Activated CD4-positive, alpha-beta T cell treated with anti-CD3 and anti-CD28 coated beads for 24 hours (primary cell): ENCODE measurements at regions not wholly inside any gene's neighbourhood (a gene's known extent, or its start where the extent isn't known, plus 50 kb on each side); places are given as distances from the start of the nearest gene placed in this dataset.

ENCODE experiments used
- DNase-seq, 2 donors: peaks; one replicate each; pipeline ENCODE4 v3.0.0-alpha.2; 2020; ENCODE audit warnings: low read depth in 2 of 2

DNA sequence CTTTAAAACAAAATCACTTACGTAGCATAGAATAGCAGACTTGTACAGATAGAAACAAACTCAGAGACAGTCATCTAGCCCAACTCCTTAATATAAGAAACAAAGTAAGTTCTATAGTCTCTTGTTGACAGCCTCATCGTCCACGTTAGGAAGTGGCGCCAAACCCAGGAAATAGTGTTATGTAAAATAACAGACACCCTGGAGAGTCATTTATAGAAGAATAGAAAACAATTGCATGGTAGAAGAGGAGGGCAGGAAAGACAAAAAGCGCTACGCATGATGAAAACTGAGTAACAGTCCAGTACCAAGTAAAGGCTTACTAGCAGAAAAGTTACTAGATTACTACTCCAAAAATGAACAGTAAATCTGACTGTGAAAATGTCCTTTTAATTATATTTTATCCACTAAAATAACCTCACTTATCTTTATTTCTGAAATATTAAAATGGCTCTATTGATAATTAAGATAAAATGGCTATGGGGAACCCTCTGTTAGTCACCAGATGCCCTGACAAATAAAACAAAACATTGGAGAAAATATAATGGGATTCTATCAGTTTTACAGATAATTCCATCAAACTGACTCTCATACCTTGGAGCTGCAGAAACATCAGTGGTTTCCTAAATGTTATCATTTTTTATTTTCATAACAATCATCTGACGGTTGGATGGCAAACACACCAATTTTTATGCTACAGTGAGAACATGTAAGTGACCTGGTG is 434.0 kb upstream of the C9orf72 start:
- DNase-seq = no peak

DNA sequence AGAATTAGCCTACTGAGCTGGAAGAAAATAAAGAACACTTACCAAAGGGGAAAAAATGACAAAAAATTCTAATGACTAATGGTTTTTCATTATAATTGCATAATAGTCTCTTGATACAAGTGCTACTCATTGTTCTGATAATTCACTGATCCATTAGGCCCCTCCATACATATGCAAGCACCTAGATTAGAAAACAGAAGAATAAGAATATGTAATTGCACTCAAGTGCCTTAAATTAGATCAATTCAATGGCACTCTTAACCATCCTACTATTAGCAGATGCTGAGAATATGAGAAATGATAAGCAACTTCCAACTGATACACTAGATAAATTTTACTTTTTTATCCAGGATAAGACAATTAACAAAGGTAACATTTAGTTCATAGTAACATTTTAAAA is 440.9 kb upstream of the C9orf72 start:
- DNase-seq = no peak

- no peak for DNase-seq
These were observed 451.4 kb upstream of the C9orf72 start for GRCh38 chr9:28024676-28025075.

DNA sequence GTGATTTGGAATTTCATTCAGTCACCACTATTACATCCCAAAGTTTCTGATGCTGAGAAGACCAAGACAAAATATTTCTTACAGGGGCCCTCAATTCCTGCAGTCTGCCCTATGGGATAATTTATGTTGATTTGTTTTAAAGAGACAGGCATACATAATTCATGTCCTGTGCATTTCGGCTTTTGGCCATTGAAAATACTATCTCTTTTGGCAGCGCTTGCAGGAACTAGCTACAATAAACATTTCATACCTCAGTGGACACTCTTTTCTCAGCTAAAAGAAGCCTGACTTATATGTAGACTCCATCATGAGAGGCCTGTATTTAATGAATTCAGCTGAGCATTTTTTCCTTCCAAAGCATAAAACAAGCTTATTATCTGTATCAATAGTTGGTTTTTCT is 451.9 kb upstream of the C9orf72 start:
- no peak for DNase-seq

- no peak for DNase-seq
These were observed 458.4 kb upstream of the C9orf72 start for GRCh38 chr9:28031521-28032267.

DNA sequence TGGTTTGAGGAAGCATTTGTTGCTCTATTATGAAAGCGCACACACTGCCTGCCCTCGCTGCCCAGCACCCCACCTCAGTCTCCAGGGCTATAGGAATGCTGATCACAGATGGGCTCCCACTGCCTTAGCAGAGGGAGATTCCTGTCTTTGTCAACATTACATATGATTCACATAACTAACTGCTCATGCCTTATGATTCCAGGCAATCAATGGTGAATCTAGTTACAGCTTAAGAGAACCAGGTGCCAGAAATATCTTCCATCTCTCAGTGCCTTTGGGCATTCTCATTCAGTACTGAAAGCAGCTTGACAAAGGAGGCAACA is 458.9 kb upstream of the C9orf72 start:
- no peak for DNase-seq

GRCh38 chr9:28034242-28034641 is 461.0 kb upstream of the C9orf72 start:
- no peak for DNase-seq

DNA sequence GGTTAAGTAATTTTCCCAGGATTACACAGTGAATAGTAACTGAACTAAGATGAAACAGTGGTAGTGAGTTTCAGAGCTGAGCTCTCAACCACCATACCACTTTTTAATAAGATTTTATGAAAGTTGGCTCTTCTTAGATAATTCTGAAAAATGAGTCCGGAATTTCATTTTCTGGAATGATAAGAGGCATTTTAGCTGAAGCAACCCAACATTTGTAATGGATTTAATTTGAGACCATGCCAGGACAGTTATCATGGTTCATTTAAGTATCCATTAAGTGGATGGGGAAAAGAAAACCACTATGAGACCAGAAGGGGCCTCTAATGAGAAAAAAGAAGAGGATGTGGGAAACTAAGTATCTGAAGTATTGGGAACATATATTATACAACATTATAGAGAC is 464.7 kb upstream of the C9orf72 start:
- DNase-seq = no peak

GRCh38 chr9:28045051-28045450 is 471.8 kb upstream of the C9orf72 start:
- no peak for DNase-seq

DNA sequence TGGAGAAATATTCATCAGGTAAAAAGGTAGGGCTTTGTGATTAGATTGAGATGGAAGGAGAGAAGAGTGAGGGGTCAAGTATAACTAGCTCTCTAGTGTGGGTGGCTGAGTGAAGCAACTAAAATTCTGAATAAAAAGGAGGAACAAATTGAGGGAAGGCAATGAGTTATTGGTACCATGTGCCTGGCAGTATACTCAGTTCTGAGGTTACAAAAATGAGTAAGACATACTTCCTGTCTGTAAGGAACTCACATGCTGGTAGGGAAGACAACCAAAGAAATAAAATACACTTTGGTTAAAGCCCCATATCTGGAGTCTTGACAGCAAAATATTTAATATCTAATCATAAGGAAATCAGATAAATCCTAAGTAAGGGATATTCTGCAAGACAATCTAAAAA is 476.8 kb upstream of the C9orf72 start:
- no peak for DNase-seq

DNA sequence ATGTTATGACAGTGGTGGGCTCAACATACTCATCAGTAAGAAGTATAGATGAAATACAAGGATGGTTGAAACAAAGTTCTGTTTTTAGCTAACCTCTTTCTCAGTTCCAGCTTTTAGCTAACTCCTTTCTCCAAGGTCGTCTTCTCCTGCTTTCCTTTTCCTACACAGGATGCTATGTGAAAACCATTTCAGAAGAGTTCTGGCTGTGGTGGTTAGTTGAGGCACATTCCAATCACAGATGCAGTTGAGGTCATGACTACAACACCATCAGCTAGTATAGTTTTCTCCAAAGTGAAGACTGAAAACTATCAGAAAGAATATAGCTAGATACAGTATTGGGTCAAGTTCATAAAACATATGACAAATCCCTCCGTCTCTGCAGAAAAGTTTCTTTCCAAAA is 477.7 kb upstream of the C9orf72 start:
- no peak for DNase-seq

- DNase-seq = no peak
These were observed 478.6 kb upstream of the C9orf72 start for GRCh38 chr9:28051559-28052503.

GRCh38 chr9:28053096-28053777 is 480.0 kb upstream of the C9orf72 start:
- DNase-seq = no peak

DNA sequence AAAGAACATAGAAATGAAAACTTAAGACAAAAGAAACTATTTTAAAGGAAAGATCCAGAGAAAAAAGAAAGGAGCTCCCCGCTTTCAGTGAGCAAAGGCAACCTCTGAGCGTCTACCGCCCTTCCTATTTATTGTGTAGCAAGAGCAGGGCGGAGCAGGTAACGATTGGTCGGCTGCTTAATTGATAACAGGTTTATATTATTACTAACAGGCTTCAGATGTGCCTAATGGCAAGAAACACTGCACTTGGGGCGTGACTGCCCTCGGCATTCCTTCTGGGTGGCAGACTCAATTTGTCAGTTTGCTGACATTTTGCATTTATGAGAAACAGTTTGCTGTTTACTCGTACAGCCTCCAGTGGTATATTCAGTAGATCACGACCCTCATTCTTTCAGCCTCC is 482.7 kb upstream of the C9orf72 start:
- DNase-seq = no peak

DNA sequence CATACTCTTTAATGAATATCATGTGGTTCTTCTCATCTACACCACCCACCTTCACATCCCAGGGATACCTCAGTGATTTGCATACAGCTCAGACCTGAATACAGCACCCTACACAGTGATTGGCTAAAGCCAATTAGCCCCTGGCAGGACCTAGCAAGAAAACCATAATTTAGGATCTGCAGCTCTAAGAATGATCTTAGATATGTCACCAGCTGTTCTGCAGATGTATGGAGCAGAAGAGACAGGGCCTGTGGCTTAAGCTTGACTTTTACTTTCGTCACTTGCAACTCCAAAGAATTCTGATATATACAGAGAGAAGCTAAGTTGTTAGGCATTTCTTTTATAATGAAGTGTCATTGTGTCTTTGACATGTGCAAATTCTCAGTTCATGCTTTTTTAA is 483.2 kb upstream of the C9orf72 start:
- DNase-seq = no peak

DNA sequence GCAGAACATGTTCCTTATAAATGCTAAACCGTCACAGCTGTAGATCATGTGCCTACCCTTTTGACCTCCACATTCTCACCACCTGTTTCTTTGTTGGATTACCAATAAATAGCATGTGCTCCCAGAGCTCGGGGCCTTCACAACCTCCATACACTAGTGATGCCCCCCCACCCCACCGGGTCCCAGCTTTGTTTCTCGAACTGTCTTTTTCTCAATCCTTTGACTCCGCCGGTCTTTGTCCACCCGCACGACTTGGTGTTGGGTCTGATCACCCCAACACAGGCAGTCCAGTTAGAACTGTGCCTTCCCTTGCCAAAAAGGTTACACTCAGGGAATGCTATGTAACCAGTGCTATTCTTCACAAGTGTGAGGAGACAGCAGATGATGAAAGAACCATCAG is 485.9 kb upstream of the C9orf72 start:
- DNase-seq = no peak

GRCh38 chr9:28064241-28064815 is 491.0 kb upstream of the C9orf72 start:
- no peak for DNase-seq

- no peak for DNase-seq
These were observed 500.0 kb upstream of the C9orf72 start for GRCh38 chr9:28073270-28073669.

GRCh38 chr9:28079677-28080076 is 506.4 kb upstream of the C9orf72 start:
- DNase-seq = no peak

GRCh38 chr9:28082671-28083070 is 509.4 kb upstream of the C9orf72 start:
- DNase-seq = no peak

DNA sequence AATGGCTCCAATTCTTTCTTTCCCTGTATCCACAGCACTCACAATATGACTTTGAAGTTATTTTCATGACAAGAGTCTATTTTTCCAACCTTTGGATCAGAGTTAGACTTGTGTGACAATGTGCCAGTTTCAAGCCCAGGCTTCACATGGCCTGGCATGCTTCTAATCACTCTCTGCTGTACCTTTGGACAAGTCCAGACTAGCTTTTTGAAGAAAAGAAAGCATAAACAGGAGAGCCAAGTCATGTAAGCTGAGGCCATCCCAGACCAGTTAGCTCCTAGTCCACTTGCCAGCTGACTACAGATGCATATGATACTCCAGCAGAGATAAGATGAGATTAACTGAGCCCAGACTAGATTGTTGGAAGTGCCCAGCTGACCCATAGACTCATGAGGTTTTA is 513.6 kb upstream of the C9orf72 start:
- DNase-seq = no peak
